OCI-LY1 (cell line): ENCODE measurements at regions not wholly inside any gene's neighbourhood (a gene's known extent, or its start where the extent isn't known, plus 50 kb on each side); places are given as distances from the start of the nearest gene placed in this dataset.

ENCODE experiments used
- H2AFZ ChIP-seq: fragments of 200-600 bp; sonication (generic), shearing (Covaris generic); 2 replicates; pipeline ENCODE4 v1.6.0; 2014; ENCODE audit warnings: antibody characterized with exemption, mild to moderate bottlenecking, low read length
- H3F3A ChIP-seq: fragments of 200-600 bp; sonication (generic), shearing (Covaris generic); 2 replicates; pipeline ENCODE4 v1.6.0; 2014; ENCODE audit warnings: mild to moderate bottlenecking, antibody characterized with exemption, low read length, moderate library complexity; ENCODE audit not compliant: insufficient read depth
- H3K27ac ChIP-seq: fragments of 200-600 bp; sonication (generic); 2 replicates; pipeline ENCODE4 v1.5.1; 2014; ENCODE audit warnings: low read length, mixed run types, mild to moderate bottlenecking, low read depth; ENCODE audit not compliant: poor library complexity, severe bottlenecking
- H3K27me3 ChIP-seq: fragments of 200-600 bp; sonication (generic); 2 replicates; pipeline ENCODE4 v1.6.0; 2014; ENCODE audit warnings: antibody characterized with exemption, mild to moderate bottlenecking, low read length, moderate library complexity; ENCODE audit not compliant: insufficient read depth
- H3K36me3 ChIP-seq: fragments of 200-600 bp; sonication (generic); 2 replicates; pipeline ENCODE4 v1.6.1; 2014; ENCODE audit warnings: mild to moderate bottlenecking, antibody characterized with exemption, low read length, moderate library complexity, mixed read lengths; ENCODE audit not compliant: insufficient read depth
- H3K4me1 ChIP-seq: fragments of 200-600 bp; sonication (generic); 2 replicates; pipeline ENCODE4 v1.5.1; 2014; ENCODE audit warnings: mild to moderate bottlenecking, low read length, moderate library complexity; ENCODE audit not compliant: insufficient read depth, severe bottlenecking
- H3K4me2 ChIP-seq: fragments of 200-600 bp; sonication (generic), shearing (Covaris generic); 2 replicates; pipeline ENCODE4 v1.6.1; 2014; ENCODE audit warnings: low read length
- H3K4me3 ChIP-seq: fragments of 200-600 bp; sonication (generic); 2 replicates; pipeline ENCODE4 v1.5.1; 2014; ENCODE audit warnings: low read length, low read depth, mild to moderate bottlenecking, mixed read lengths; ENCODE audit not compliant: poor library complexity, severe bottlenecking
- H3K79me2 ChIP-seq: fragments of 200-600 bp; shearing (Covaris generic); 2 replicates; pipeline ENCODE4 v1.6.1; 2016; ENCODE audit warnings: mixed run types, low read length, mixed read lengths; ENCODE audit not compliant: insufficient read depth
- H3K9ac ChIP-seq: fragments of 200-600 bp; sonication (generic), shearing (Covaris generic); 2 replicates; pipeline ENCODE4 v1.6.1; 2014; ENCODE audit warnings: mild to moderate bottlenecking, low read length, mixed read lengths
- H3K9me2 ChIP-seq: fragments of 200-600 bp; sonication (generic), shearing (Covaris generic); 2 replicates; pipeline ENCODE4 v1.6.1; 2014; ENCODE audit warnings: low read depth, mild to moderate bottlenecking, low read length, mixed read lengths
- H3K9me3 ChIP-seq: fragments of 200-600 bp; shearing (Covaris generic); 2 replicates; pipeline ENCODE4 v1.6.1; 2014; ENCODE audit warnings: low read length, mixed read lengths
- H4K20me1 ChIP-seq: fragments of 200-600 bp; sonication (generic), shearing (Covaris generic); 2 replicates; pipeline ENCODE4 v1.6.0; 2016; ENCODE audit warnings: mild to moderate bottlenecking, low read length; ENCODE audit not compliant: insufficient read depth
- EZH2 ChIP-seq: fragments of 200-600 bp; sonication (generic), shearing (Covaris generic); IDR thresholded peaks from 2 replicates; pipeline ENCODE4 v1.8.0; 2017; ENCODE audit warnings: borderline replicate concordance, mixed run types, mild to moderate bottlenecking, antibody characterized with exemption, low read length, moderate library complexity, mixed read lengths
- TF ChIP-seq, protein P1 (sequence below): fragments of 200-600 bp; sonication (generic), shearing (Covaris generic); IDR thresholded peaks from 2 replicates; pipeline ENCODE4 v1.5.1; 2017; ENCODE audit warnings: mild to moderate bottlenecking, antibody characterized with exemption, low read length, moderate library complexity, mixed read lengths

DNA sequence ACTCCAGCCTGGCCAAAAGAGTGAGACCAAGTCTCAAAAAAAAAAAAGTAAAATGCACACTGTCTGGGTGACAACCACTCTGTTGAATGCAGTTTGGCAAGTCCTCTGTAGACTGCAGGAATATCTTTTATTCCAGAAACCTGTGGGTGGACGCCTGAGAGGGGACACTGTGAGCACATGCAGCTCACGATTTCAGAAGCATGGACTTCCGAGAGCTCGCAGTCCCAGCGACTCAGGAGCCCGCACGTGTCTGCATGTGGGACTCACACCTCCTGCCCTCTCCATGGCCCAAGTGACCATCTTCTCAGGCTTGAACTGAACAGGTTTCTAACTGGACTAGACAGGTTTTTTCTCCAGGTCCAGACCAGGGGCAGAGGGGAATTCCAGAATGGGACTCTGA is 388.6 kb upstream of the IRX2 start:
- Histone ChIP-seq H3K4me1 (no peaks in the 10 kb centered on the region), H3F3A (no peaks in the 10 kb centered on the region), H3K36me3 (no peaks in the 10 kb centered on the region), H4K20me1 (no peaks in the 10 kb centered on the region), H3K79me2 (no peaks in the 10 kb centered on the region), H3K9me3 (no peaks in the 10 kb centered on the region), H3K27ac (no peak overlapping the region), H3K27me3 (no peaks in the 10 kb centered on the region), H2AFZ (no peak overlapping the region), H3K9ac (no peak overlapping the region), H3K9me2 (no peaks in the 10 kb centered on the region), H3K4me3 (no peak overlapping the region), H3K4me2 (no peak overlapping the region)
- TF ChIP-seq, protein P1, sequence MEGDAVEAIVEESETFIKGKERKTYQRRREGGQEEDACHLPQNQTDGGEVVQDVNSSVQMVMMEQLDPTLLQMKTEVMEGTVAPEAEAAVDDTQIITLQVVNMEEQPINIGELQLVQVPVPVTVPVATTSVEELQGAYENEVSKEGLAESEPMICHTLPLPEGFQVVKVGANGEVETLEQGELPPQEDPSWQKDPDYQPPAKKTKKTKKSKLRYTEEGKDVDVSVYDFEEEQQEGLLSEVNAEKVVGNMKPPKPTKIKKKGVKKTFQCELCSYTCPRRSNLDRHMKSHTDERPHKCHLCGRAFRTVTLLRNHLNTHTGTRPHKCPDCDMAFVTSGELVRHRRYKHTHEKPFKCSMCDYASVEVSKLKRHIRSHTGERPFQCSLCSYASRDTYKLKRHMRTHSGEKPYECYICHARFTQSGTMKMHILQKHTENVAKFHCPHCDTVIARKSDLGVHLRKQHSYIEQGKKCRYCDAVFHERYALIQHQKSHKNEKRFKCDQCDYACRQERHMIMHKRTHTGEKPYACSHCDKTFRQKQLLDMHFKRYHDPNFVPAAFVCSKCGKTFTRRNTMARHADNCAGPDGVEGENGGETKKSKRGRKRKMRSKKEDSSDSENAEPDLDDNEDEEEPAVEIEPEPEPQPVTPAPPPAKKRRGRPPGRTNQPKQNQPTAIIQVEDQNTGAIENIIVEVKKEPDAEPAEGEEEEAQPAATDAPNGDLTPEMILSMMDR: no peak
- no peak for TF ChIP-seq EZH2

DNA sequence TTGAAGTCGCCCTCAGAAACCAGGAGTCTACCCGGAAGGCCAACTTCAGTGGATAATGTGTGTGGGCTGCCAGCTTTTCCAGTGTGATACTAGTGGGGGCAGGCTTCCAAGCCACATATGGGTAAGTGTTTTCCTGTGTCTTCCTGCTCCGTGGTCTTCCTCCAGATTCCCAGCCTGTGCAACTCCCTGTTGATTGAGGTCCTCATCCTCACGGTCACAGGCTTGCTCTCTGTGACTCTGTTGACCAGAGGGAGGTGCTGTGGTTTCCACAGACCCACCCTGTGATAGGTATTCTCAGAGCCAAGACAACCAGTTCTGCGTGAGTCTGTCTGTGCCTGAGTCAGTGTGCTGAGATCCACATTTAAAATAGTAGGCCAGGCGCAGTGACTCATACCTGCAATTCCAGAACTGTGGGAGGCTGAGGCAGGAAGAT is 388.0 kb upstream of the IRX2 start:
- Histone ChIP-seq H3F3A (no peaks in the 10 kb centered on the region), H3K9ac (no peak overlapping the region), H3K79me2 (no peaks in the 10 kb centered on the region), H3K9me3 (no peaks in the 10 kb centered on the region), H3K36me3 (no peaks in the 10 kb centered on the region), H3K4me2 (no peak overlapping the region), H4K20me1 (no peaks in the 10 kb centered on the region), H3K4me1 (no peaks in the 10 kb centered on the region), H3K27ac (no peak overlapping the region), H3K4me3 (no peak overlapping the region), H3K27me3 (no peaks in the 10 kb centered on the region), H3K9me2 (no peaks in the 10 kb centered on the region), H2AFZ (no peak overlapping the region)
- TF ChIP-seq, protein P1: no peak

DNA sequence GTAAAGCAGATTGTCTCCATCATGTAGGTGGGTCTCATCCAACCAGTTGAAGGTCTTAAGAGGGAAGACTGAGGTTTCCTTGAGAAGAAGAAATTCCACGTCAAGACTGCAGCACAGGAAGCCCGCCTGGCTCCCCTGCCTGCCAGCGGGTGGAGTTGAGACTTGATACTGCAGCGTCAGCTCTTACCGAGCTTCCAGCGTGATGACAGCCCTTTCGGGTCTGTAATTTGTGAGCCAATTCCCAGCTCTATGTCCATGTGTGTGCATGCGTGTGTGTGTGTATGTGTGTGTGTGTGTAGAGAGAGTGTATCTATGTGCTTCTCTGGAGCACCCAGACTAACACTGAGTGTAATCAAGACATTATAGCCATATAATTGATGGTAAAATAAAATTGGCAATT is 379.7 kb upstream of the IRX2 start:
- no peaks in the 10 kb centered on the region for H3K27me3 ChIP-seq
- no peaks in the 10 kb centered on the region for H3F3A ChIP-seq
- no peaks in the 10 kb centered on the region for H3K9me2 ChIP-seq
- H3K9ac ChIP-seq: no peak overlapping the region
- H3K4me2 ChIP-seq: no peak overlapping the region
- no peaks in the 10 kb centered on the region for H3K9me3 ChIP-seq
- no peaks in the 10 kb centered on the region for H3K36me3 ChIP-seq
- H3K4me3 ChIP-seq: no peak overlapping the region
- H3K27ac ChIP-seq: no peak overlapping the region
- no peaks in the 10 kb centered on the region for H3K4me1 ChIP-seq
- H3K79me2 ChIP-seq: no peaks in the 10 kb centered on the region
- no peaks in the 10 kb centered on the region for H4K20me1 ChIP-seq
- TF ChIP-seq EZH2: no peak
- TF ChIP-seq, protein P1: no peak
- H2AFZ ChIP-seq: no peak overlapping the region
